Hematopoietic multipotent progenitor cell (in vitro differentiated cells): ENCODE measurements at regions not wholly inside any gene's neighbourhood (a gene's known extent, or its start where the extent isn't known, plus 50 kb on each side); places are given as distances from the start of the nearest gene placed in this dataset.
A peak's percentile ranks its signal among the peaks of the same experiment; 100 is the strongest.
"Not testable (repeated sequence)": the region's sequence is repeated elsewhere in the genome, so short reads cannot be mapped to it uniquely, and the experiment has no call there.

Experiments
- DNase-seq, 3 donors: peaks; one replicate each; pipeline ENCODE4 v3.0.0-alpha.2; 2011 to 2015; ENCODE audit warnings: low read depth in 2 of 3, low spot score in 2 of 3

GRCh38 chr4:66956852-66957251 is 588.5 kb downstream of the CENPC start:
- no peak for DNase-seq

- DNase-seq: no peak
Measured at GRCh38 chr4:66956426-66956825, 588.9 kb downstream of the CENPC start.

DNA sequence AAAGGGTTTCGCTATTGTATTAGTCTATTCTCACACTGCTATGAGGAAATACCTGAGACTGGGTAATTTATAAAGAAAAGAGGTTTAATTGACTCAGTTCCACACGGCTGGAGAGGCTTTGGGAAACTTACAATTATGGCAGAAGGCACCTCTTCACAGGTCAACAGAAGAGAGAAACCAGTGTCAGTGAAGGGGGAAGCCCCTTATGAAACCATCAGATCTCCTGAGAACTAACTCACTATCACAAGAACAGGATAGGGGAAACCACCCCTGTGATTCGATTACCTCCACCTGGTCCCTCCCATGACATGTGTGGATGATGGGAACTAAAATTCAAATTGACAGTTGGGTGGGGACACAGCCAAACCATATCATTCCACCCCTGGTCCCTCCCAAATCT is 589.5 kb downstream of the CENPC start:
- no peak for DNase-seq

GRCh38 chr4:66949419-66949818 is 595.9 kb downstream of the CENPC start:
- peak in 2 of 3 donors; percentile 9 to 68 for DNase-seq

DNA sequence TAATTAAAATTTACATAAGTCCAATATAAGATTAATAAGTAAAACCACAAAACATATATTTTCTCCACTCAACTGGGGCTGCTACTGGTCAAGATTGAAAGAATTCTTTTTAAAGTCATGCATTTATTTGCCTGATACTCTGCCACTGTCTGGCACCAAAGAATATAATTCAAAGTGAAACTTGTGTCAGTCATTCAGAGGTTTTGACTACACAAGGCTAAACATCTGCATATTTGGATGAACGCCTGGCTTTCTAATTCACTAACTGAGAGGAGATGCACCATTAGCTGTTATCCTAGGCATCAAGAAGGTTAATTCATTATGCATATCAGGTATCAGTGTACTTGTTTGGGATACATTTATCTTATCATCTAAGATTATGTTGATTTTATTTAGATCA is 598.5 kb downstream of the CENPC start:
- DNase-seq: no peak

DNA sequence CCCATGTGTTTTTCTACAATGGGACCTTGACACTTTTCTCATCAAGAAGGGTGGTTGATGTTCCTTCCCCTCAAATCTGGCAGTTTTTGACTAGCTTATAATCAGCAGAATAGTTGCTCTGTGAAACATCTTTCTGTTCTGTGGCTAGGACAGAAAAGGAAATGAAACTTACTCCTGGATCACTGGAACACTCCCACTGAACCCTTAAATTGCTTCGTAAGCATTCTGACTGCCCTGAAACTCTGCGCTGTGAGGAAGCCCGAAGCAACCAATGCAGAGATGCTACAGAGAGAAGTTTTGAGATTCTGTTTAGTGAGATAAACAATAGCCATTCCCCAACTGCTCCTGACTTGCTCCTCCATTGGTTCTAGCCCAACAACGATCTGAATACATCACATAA is 602.2 kb downstream of the CENPC start:
- DNase-seq: no peak

GRCh38 chr4:66931981-66932380 is 613.3 kb downstream of the CENPC start:
- not testable (repeated sequence) for DNase-seq

GRCh38 chr4:66930206-66930605 is 615.1 kb downstream of the CENPC start:
- no peak for DNase-seq

DNA sequence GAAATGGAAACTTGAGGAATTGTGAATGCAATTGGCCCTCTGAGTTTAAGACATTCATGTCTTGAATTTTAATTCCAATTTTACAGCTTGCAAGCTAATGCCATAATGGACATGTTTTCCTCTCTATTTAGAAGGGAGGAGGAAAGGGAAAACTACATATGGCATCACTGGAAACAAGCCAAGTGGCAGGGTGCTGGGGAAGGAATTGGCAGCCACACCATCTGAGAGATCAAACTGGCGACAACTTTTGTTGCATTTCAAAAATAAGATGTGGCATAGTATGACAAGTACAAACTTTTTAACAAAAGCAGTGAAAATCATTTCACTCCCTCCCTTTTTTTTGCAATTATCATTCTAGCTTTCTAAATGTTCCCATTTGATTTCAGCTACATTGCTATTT is 615.6 kb downstream of the CENPC start:
- no peak for DNase-seq

DNA sequence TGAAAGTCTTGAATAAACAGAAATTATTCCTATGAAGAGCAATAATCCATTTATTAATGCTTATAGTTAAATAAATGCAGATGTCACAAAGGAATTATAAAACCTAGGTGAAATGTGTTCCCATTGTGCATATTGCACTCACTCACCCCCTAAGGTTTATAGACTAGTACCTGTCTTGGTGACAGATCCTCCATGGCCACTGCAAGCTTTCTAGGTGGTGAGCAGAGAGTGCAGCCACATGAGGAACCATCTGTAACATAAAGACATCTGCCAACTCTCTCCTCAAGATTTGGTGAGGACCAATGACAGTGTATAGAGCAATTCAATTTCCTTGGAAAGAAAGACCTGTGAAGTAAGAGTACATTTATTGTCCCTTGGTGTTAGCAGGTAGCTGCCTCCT is 616.4 kb downstream of the CENPC start:
- DNase-seq: not testable (repeated sequence)

- no peak for DNase-seq
Measured at GRCh38 chr4:66927937-66928336, 617.4 kb downstream of the CENPC start.

GRCh38 chr4:66926687-66927086 is 618.6 kb downstream of the CENPC start:
- no peak for DNase-seq

DNA sequence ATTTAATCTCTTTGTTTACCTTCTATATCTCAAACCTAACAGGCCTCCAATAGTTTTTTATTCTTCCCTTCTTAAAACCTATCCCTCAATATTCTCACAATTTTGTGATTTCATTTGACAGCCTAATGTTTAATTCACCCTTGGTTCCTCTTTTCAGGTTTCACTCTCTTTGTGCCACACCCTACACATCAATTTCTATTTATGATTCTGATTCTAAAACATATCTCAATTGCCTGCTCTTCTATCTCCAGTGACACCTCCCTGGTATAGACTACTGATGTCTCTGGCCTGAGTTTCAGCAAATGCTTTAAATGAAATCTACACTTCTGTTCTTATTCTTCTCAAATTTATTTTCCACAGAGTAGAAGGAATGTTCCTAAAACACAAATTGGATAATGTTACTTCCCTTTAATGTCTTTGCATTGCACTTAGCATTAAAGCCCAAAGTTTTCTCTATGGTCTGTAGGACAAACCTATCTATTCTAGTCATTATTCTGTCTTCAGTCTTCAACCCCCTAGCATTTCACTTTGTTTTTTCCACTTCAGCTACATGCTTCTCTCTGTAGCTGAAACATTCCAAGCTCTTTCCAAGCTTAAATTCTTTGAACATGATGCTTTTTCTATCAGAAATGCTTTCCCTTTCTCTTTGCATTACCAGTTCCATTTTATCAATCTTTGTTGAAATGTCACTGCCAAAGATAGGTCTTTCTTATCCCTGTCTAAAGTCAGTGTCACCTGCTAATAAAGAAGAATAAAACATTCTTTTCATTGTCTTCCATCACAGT is 622.0 kb downstream of the CENPC start:
- DNase-seq: no peak

DNA sequence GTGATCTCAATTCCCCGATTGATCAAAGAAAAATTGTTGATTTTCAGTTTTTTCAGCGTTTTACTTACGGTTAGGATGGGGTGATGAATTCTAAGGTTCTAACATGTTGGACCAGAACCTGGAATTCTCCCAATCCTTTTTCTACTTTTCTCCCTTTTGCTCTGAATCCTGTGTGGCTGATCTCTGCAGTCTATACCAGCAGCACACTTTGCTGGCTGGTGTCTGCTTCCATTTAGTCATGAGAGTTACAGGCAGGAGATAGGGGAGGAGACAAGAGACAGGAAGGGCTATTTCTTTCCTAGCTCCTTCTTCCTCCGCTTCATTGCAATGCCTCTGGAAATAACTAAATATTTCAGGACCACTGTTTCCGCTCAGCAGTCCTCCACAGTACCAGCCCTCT is 623.9 kb downstream of the CENPC start:
- DNase-seq: no peak

DNA sequence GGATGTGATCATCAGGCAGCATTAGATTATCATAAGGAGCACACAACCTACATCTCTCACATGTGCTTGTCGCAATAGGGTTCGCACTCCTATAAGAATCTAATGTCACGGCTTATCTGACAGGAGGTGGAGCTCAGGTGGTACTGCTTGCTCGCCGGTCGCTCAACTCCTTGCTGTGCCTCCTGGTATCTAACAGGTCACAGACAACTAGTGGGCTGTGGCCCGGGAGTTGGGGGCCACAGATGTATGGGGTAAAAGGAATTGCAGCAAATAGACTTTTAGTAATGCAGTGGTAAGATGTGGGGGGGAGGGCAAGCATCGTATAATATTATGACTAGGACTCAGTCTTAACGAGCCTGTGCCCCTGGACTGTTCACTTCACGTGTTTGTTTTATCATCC is 624.8 kb downstream of the CENPC start:
- DNase-seq: no peak

DNA sequence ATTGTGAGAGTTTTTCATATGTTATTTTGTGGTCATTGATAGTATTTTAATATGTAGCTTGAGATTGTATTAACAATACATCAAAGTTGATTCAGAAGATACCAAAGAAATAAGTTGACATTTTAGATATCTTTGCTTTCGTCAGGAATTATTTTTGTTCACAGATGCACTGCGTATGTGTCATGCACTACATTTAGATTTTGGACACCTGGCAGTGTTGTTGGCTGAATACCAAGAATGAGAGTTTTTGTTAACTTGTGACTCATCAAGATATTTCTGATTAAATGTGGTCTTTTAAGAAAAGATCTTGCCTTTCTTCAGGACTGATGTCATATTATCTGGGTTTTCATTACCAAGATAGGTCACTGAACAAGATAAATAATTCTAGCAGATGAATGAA is 633.4 kb downstream of the CENPC start:
- DNase-seq: no peak

DNA sequence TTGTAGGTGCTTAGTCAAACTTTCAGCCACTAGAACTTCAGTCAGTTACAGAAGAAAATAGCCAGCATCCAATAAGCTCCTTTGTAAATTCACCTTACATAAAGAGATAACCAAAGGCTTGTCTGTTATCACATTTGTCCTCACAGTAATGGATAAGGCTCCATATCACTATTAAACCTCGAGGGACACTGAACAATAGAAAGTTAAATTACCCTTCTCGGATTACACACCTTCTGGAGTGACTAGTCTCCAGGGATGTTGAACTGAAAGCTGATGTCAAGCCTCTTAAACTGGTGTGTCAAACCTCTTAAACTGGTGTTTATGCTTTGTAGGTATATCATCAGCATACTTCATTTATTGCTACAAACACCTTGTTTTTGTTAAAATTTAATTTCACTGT is 639.0 kb downstream of the CENPC start:
- DNase-seq: no peak

DNA sequence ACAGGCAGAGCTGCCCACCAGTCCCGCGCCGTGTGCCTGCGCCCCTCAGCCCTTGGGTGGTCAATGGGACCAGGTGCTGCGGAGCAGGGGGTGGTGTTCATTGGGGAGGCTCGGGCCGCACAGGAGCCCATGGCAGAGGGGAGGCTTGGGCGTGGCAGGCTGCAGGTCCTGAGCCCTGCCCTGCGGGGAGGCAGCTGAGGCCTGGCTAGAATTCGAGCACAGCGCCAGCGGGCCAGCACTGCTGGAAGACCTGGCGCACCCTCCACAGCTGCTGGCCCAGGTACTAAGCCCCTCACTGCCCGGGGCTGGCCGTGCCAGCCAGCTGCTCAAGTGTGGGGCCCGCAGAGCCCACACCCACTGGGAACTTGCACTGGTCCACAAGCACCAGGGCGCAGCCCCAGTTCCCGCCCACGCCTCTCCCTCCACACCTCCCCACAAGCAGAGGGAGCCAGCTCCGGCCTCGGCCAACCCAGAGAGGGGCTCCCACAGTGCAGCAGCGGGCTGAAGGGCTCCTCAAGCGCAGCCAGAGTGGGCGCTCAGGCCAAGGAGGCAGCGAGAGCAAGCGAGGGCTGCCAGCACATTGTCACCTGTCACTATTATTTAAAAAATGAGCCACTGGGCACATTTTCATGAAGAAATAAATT is 645.8 kb downstream of the CENPC start:
- DNase-seq: no peak

DNA sequence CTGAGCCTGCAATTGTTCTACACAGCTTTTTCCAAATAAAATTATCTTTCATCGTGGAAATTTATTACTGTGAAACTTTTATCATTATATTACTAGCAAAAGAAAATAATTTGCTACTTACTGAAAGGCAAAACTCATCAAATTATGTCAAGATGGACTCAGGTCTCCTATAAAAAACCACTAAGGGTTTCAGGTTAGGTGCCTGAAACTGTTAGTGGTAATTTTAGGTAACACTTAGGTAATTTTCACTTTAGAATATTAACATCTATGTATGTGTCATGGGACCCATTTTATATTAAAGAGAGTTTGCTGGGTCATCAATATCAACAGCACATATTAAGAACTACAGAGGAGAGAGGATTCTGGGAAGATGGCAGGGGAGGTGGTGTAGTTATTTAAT is 651.5 kb downstream of the CENPC start:
- DNase-seq: no peak

DNA sequence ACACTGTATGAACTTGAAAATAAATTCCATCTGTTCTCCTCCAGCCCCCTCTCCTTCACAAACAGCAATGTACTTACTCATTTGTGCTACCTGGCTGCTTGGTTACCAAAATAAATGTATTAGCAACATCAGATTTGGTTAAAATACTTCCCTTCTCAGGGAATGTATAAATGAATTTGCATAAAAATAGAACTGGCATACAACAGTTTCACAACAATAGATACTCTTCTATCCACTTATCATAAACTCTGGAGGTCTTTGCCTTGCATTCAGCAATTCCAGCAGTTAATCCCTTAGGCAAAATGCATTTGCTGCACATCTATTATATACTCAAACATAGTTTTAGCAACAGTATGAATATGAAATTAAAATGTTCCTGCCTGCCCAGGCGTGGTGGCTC is 658.2 kb downstream of the CENPC start:
- no peak for DNase-seq

- DNase-seq: no peak
Measured at GRCh38 chr4:66885501-66886165, 659.7 kb downstream of the CENPC start.

DNA sequence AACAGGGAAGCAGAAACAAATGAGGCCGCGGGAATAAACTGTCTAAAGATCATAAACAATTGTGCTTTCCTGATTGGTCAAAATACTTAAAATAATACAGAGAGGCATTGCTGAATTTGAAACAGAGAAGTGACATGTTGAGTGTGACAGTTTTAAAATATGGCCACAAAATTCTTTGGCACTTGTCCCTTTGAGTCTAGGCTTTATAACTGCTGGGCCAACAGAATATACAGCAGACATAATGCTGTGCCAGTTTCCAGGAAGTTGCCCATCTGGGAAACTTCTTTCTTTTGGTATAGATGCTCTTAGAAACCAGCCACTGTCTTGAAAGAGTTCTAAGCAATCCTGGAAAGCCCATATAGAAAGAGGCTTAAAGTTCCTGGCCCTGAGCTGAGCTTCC is 668.4 kb downstream of the CENPC start:
- DNase-seq: no peak
